NCI-H1694 treated with DMSO at 0.1 percent for 48 hours (cell line): ENCODE measurements at regions not wholly inside any gene's neighbourhood (a gene's known extent, or its start where the extent isn't known, plus 50 kb on each side); places are given as distances from the start of the nearest gene placed in this dataset.

Experiments used
- DNase-seq: peaks from one replicate; lab custom pipeline; 2025; lab: John Stamatoyannopoulos, UW

- no peak for DNase-seq
Measured at GRCh38 chr2:226526716-226527115, 272.9 kb downstream of the IRS1 start.

GRCh38 chr2:226524381-226524843, 275.2 kb downstream of the IRS1 start:
- no peak for DNase-seq

- DNase-seq = no peak
Measured at GRCh38 chr2:226520723-226521122, 278.9 kb downstream of the IRS1 start.

- DNase-seq = no peak
Measured at GRCh38 chr2:226515344-226516055, 284.1 kb downstream of the IRS1 start.

GRCh38 chr2:226514895-226515294, 284.7 kb downstream of the IRS1 start:
- DNase-seq = no peak

GRCh38 chr2:226511311-226511710, 288.3 kb downstream of the IRS1 start:
- no peak for DNase-seq

- DNase-seq = no peak
Measured at GRCh38 chr2:226508683-226509082, 290.9 kb downstream of the IRS1 start.

- no peak for DNase-seq
Measured at GRCh38 chr2:226508005-226508404, 291.6 kb downstream of the IRS1 start.

GRCh38 chr2:226497146-226497909, 302.3 kb downstream of the IRS1 start:
- no peak for DNase-seq

GRCh38 chr2:226496273-226496550, 303.4 kb downstream of the IRS1 start:
- no peak for DNase-seq

GRCh38 chr2:226495466-226496272, 304.0 kb downstream of the IRS1 start:
- peak; percentile 5 for DNase-seq

GRCh38 chr2:226491112-226491511, 308.5 kb downstream of the IRS1 start:
- no peak for DNase-seq

- no peak for DNase-seq
Measured at GRCh38 chr2:226489775-226490541, 309.7 kb downstream of the IRS1 start.

- no peak for DNase-seq
Measured at GRCh38 chr2:226488034-226488433, 311.6 kb downstream of the IRS1 start.

- no peak for DNase-seq
Measured at GRCh38 chr2:226487573-226487972, 312.0 kb downstream of the IRS1 start.

- DNase-seq = no peak
Measured at GRCh38 chr2:226483745-226484619, 315.6 kb downstream of the IRS1 start.

GRCh38 chr2:226483143-226483542, 316.5 kb downstream of the IRS1 start:
- no peak for DNase-seq

GRCh38 chr2:226478109-226478809, 321.4 kb downstream of the IRS1 start:
- DNase-seq = no peak

GRCh38 chr2:226477221-226478108, 322.2 kb downstream of the IRS1 start:
- no peak for DNase-seq
